ENCODE measurements at regions not wholly inside any gene's neighbourhood (a gene's known extent, or its start where the extent isn't known, plus 50 kb on each side); places are given as distances from the start of the nearest gene placed in this dataset.

- no peak for TF ChIP-seq CTCF (IDR thresholded peaks at IDR 0.05)
- TF ChIP-seq POLR2A (IDR thresholded peaks at IDR 0.05), result no peak
Observed at GRCh38 chr5:133729800-133730199, 117.5 kb upstream of the FSTL4 start.

Data from adrenal gland (tissue), 5 donors.